GM23338 (cell line): ENCODE measurements at regions not wholly inside any gene's neighbourhood (a gene's known extent, or its start where the extent isn't known, plus 50 kb on each side); places are given as distances from the start of the nearest gene placed in this dataset.
"Not testable (repeated sequence)": the region's sequence is repeated elsewhere in the genome, so short reads cannot be mapped to it uniquely, and the experiment has no call there.

Source experiments
- ATAC-seq: fragments of 200-7000 bp; cut with Tn5 transposase; 3 replicates; pipeline ENCODE4 v1.9.1; 2020
- DNase-seq: peaks from one replicate; pipeline ENCODE4 v3.0.0-alpha.2; 2015; ENCODE audit warnings: low spot score
- H2AFZ ChIP-seq: fragments of 200-600 bp; sonication (generic); 2 replicates; pipeline ENCODE4 v1.8.0; 2016; ENCODE audit warnings: antibody characterized with exemption, mild to moderate bottlenecking, moderate library complexity
- H3F3A ChIP-seq: fragments of 200-600 bp; sonication (generic); replicated peaks from 2 replicates; pipeline ENCODE4 v1.8.0; 2017; ENCODE audit warnings: antibody characterized with exemption, mixed run types, low read depth
- H3K27ac ChIP-seq: fragments of 200-600 bp; sonication (generic); 2 replicates; pipeline ENCODE4 v1.6.1; 2016; ENCODE audit warnings: low read depth
- H3K27me3 ChIP-seq: fragments of 200-600 bp; sonication (generic); 2 replicates; pipeline ENCODE4 v1.8.0; 2016; ENCODE audit warnings: mild to moderate bottlenecking, mixed run types, moderate library complexity; ENCODE audit not compliant: insufficient read depth
- H3K36me3 ChIP-seq: fragments of 200-600 bp; sonication (generic); 2 replicates; pipeline ENCODE4 v1.8.0; 2016; ENCODE audit warnings: mild to moderate bottlenecking; ENCODE audit not compliant: insufficient read depth
- H3K4me1 ChIP-seq: fragments of 200-600 bp; sonication (generic); 2 replicates; pipeline ENCODE4 v1.8.0; 2016; ENCODE audit warnings: mild to moderate bottlenecking, moderate library complexity; ENCODE audit not compliant: insufficient read depth
- H3K4me2 ChIP-seq: fragments of 200-600 bp; sonication (generic); 2 replicates; pipeline ENCODE4 v1.7.1; 2017; ENCODE audit warnings: mixed run types
- H3K4me3 ChIP-seq: fragments of 200-600 bp; sonication (generic); 2 replicates; pipeline ENCODE4 v1.6.1; 2016; ENCODE audit warnings: mixed run types
- H3K79me2 ChIP-seq: fragments of 200-600 bp; sonication (generic); replicated peaks from 2 replicates; pipeline ENCODE4 v1.8.0; 2017; ENCODE audit warnings: mild to moderate bottlenecking; ENCODE audit not compliant: insufficient read depth
- H3K9me2 ChIP-seq: fragments of 200-600 bp; sonication (generic); 2 replicates; pipeline ENCODE4 v1.8.0; 2017; ENCODE audit not compliant: insufficient read depth
- H4K20me1 ChIP-seq: fragments of 200-600 bp; sonication (generic); replicated peaks from 2 replicates; pipeline ENCODE4 v1.8.0; 2017; ENCODE audit warnings: mild to moderate bottlenecking; ENCODE audit not compliant: insufficient read depth
- H3K27ac Mint-ChIP-seq: 2 replicates; pipeline ENCODE4 v1.8.0; 2020; ENCODE audit warnings: inconsistent platforms, mild to moderate bottlenecking, moderate library complexity, mixed read lengths
- H3K27me3 Mint-ChIP-seq: 3 replicates; pipeline ENCODE4 v1.8.0; 2022; ENCODE audit warnings: low read depth, mild to moderate bottlenecking, moderate library complexity, mixed read lengths, inconsistent platforms; ENCODE audit not compliant: insufficient read depth, poor library complexity
- H3K36me3 Mint-ChIP-seq: 3 replicates; pipeline ENCODE4 v1.8.0; 2021; ENCODE audit warnings: low read depth, mild to moderate bottlenecking, inconsistent platforms, moderate library complexity, mixed read lengths
- H3K4me1 Mint-ChIP-seq: 3 replicates; pipeline ENCODE4 v1.8.0; 2020; ENCODE audit warnings: mild to moderate bottlenecking, inconsistent platforms, mixed read lengths
- H3K4me3 Mint-ChIP-seq: 3 replicates; pipeline ENCODE4 v1.8.0; 2021; ENCODE audit warnings: moderate library complexity, mild to moderate bottlenecking, inconsistent platforms, mixed read lengths
- H3K9me3 Mint-ChIP-seq: 3 replicates; pipeline ENCODE4 v1.8.0; 2020; ENCODE audit warnings: moderate library complexity, mild to moderate bottlenecking, inconsistent platforms, mixed read lengths
- EZH2 ChIP-seq: fragments of 200-600 bp; sonication (generic); IDR thresholded peaks from one replicate; pipeline ENCODE4 v1.8.0; 2017; ENCODE audit warnings: antibody characterized with exemption, mild to moderate bottlenecking, low read depth; ENCODE audit not compliant: unreplicated experiment
- EZH2phosphoT487 ChIP-seq: fragments of 200-600 bp; sonication (generic); IDR thresholded peaks from one replicate; pipeline ENCODE4 v1.8.1; 2018; ENCODE audit warnings: antibody characterized with exemption; ENCODE audit not compliant: unreplicated experiment
- JUNB ChIP-seq: IDR thresholded peaks from one replicate; pipeline ENCODE4 v1.6.1; 2016; ENCODE audit warnings: antibody characterized with exemption; ENCODE audit not compliant: unreplicated experiment
- NANOG ChIP-seq: IDR thresholded peaks from 2 replicates; pipeline ENCODE4 v1.6.1; 2016; ENCODE audit warnings: antibody characterized with exemption, borderline replicate concordance
- POLR2AphosphoS5 ChIP-seq: IDR thresholded peaks from 2 replicates; pipeline ENCODE4 v1.6.1; 2016; ENCODE audit warnings: antibody characterized with exemption, low read depth
- REST ChIP-seq: IDR thresholded peaks from one replicate; pipeline ENCODE4 v1.6.1; 2018; ENCODE audit warnings: antibody characterized with exemption; ENCODE audit not compliant: unreplicated experiment
- STAT1 ChIP-seq: IDR thresholded peaks from one replicate; pipeline ENCODE4 v1.6.1; 2016; ENCODE audit warnings: antibody characterized with exemption; ENCODE audit not compliant: unreplicated experiment
- ZNF114 ChIP-seq: fragments of 250-450 bp; sonication (Bioruptor Pico); IDR thresholded peaks from 2 replicates; pipeline ENCODE4 v1.5.0; 2020; ENCODE audit warnings: mild to moderate bottlenecking, moderate library complexity
- ZNF331 ChIP-seq: fragments of 250-450 bp; sonication (Bioruptor Pico); IDR thresholded peaks from 2 replicates; pipeline ENCODE4 v1.5.0; 2020; ENCODE audit warnings: low read depth, mild to moderate bottlenecking, moderate library complexity
- ZNF462 ChIP-seq: fragments of 250-450 bp; sonication (Bioruptor Pico); IDR thresholded peaks from 2 replicates; pipeline ENCODE4 v1.5.0; 2020; ENCODE audit warnings: mild to moderate bottlenecking, moderate library complexity
- TF ChIP-seq, protein P1 (sequence below): IDR thresholded peaks from 2 replicates; pipeline ENCODE4 v1.6.1; 2016; ENCODE audit warnings: antibody characterized with exemption

DNA sequence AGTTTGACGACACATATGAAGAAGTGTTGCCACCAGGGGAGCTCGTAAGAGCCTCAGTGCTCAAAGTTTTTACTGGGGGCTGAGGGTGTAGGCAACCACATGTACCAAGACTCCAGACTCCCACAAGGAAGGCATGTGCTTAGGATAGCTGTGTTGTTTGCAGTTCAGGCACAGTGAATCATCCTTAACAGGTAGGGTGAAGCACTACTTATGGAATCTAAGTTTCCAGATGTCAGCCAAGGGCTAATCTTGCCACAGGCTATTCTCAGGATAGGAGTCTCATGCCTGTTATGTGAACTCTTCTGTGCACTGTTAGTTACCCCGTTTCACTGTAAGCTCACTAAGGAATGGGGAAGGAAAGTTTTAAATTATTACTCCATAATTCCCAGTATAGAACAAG lies 202.6 kb downstream of the TMA16 start (continued):
- TF ChIP-seq ZNF114: no peak

DNA sequence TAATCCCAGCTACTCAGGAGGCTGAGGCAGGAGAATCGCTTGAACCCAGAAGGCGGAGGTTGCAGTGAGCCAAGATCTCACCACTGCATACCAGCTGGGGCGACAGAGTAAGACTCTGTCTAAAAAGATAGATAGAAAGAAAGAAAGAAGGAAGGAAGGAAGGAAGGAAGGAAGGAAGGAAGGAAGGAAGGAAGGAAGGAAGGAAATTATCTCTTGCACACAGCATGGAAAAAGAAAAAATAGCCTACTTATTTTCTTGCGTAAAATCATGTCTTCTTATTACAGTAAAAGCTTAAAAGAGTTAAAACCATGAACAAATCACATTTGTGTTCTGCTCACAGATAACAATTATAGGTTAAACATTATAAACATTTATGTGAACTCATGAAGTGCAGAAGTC lies 205.9 kb downstream of the TMA16 start:
- H3K27me3 ChIP-seq, ATAC-seq, H3K27me3 Mint-ChIP-seq, H3K4me1 Mint-ChIP-seq, H3K36me3 ChIP-seq, H4K20me1 ChIP-seq, H3K36me3 Mint-ChIP-seq, H3K79me2 ChIP-seq, H3F3A ChIP-seq, H3K4me3 Mint-ChIP-seq, H3K4me3 ChIP-seq, H3K9me2 ChIP-seq, H2AFZ ChIP-seq, H3K9me3 Mint-ChIP-seq, H3K4me2 ChIP-seq, H3K27ac ChIP-seq, H3K27ac Mint-ChIP-seq, H3K4me1 ChIP-seq, DNase-seq: not testable (repeated sequence)

- no peak for ATAC-seq
- Mint-ChIP-seq H3K4me3 (no peak overlapping the region), H3K36me3 (no peaks in the 10 kb centered on the region), H3K27me3 (no peaks in the 10 kb centered on the region), H3K9me3 (0 out of 3 replicates have a peak, but pooled peaks cover under 1% of the 10 kb centered on the region), H3K27ac (no peak overlapping the region), H3K4me1 (no peaks in the 10 kb centered on the region)
- no peak overlapping the region for H2AFZ ChIP-seq
- no peaks in the 10 kb centered on the region for H4K20me1 ChIP-seq
- TF ChIP-seq EZH2: no peak
- TF ChIP-seq JUNB: no peak
- no peak for TF ChIP-seq ZNF462 (CRISPR knock-in tag)
- no peak for TF ChIP-seq STAT1
- no peak for TF ChIP-seq POLR2AphosphoS5
- TF ChIP-seq ZNF331: no peak
- no peak for TF ChIP-seq REST
- no peak for TF ChIP-seq NANOG
- TF ChIP-seq, protein P1, sequence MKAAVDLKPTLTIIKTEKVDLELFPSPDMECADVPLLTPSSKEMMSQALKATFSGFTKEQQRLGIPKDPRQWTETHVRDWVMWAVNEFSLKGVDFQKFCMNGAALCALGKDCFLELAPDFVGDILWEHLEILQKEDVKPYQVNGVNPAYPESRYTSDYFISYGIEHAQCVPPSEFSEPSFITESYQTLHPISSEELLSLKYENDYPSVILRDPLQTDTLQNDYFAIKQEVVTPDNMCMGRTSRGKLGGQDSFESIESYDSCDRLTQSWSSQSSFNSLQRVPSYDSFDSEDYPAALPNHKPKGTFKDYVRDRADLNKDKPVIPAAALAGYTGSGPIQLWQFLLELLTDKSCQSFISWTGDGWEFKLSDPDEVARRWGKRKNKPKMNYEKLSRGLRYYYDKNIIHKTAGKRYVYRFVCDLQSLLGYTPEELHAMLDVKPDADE: no peak
- TF ChIP-seq EZH2phosphoT487: no peak
- no peaks in the 10 kb centered on the region for H3F3A ChIP-seq
- H3K4me3 ChIP-seq: no peak overlapping the region
- no peaks in the 10 kb centered on the region for H3K79me2 ChIP-seq
- H3K36me3 ChIP-seq: no peaks in the 10 kb centered on the region
- H3K27me3 ChIP-seq: no peaks in the 10 kb centered on the region
- no peaks in the 10 kb centered on the region for H3K9me2 ChIP-seq
- H3K4me2 ChIP-seq: no peak overlapping the region
- no peak overlapping the region for H3K27ac ChIP-seq
- no peaks in the 10 kb centered on the region for H3K4me1 ChIP-seq
- DNase-seq: no peak
Measured at GRCh38 chr4:163701916-163702315, 207.4 kb downstream of the TMA16 start.
